SK-N-SH (cell line): ENCODE measurements at regions not wholly inside any gene's neighbourhood (a gene's known extent, or its start where the extent isn't known, plus 50 kb on each side); places are given as distances from the start of the nearest gene placed in this dataset.

Source experiments
- CTCF ChIA-PET: fragments of 300-600, 350-600 bp; formaldehyde crosslinking; extraction: SDS; loops from one replicate; lab custom pipeline; 2021; lab: Yijun Ruan, JAX
- POLR2A ChIA-PET: fragments of 350-600 bp; sonication (Branson Sonifier 250); formaldehyde crosslinking; extraction: SDS; loops from one replicate; lab custom pipeline; 2020; ENCODE audit warnings: antibody characterized with exemption, inconsistent platforms; lab: Yijun Ruan, JAX
- DNase-seq: peaks from one replicate; pipeline ENCODE4 v3.0.0; 2012
- H2AFZ ChIP-seq: fragments of 200-600 bp; sonication (generic); 2 replicates; pipeline ENCODE4 v1.8.1; 2016; ENCODE audit warnings: antibody characterized with exemption, mild to moderate bottlenecking, low read depth
- H3F3A ChIP-seq: fragments of 200-600 bp; sonication (generic); replicated peaks from 2 replicates; pipeline ENCODE3; 2016; ENCODE audit warnings: antibody characterized with exemption, mild to moderate bottlenecking; ENCODE audit not compliant: insufficient read depth
- H3K27ac ChIP-seq, 2 experiments: fragments of 200-500 bp in 1 of 2; fragments of 200-600 bp in 1 of 2; sonication (Bioruptor generic) in 1 of 2; sonication (generic), shearing (Covaris generic) in 1 of 2; 2 replicates each; pipeline versions ENCODE4 v1.5.1 to v1.6.1; 2014 to 2016; ENCODE audit warnings: low read depth in 2 of 2, inconsistent platforms in 1 of 2, low read length in 1 of 2, mild to moderate bottlenecking in 1 of 2, mixed read lengths in 1 of 2
- H3K27me3 ChIP-seq: fragments of 200-600 bp; sonication (generic), shearing (Covaris generic); 2 replicates; pipeline ENCODE4 v1.6.1; 2016; ENCODE audit warnings: mixed run types; ENCODE audit not compliant: insufficient read depth
- H3K36me3 ChIP-seq, 2 experiments: fragments of 200-500 bp in 1 of 2; fragments of 200-600 bp in 1 of 2; sonication (Bioruptor generic) in 1 of 2; sonication (generic) in 1 of 2; replicated peaks in 1 of 2; 2 replicates each; pipeline versions ENCODE3 to v1.5.1; 2014 to 2016; ENCODE audit warnings: low read length in 1 of 2, mild to moderate bottlenecking in 1 of 2; ENCODE audit not compliant: insufficient read depth in 2 of 2, control insufficient read depth in 1 of 2
- H3K4me1 ChIP-seq, 2 experiments: fragments of 200-500 bp in 1 of 2; fragments of 200-600 bp in 1 of 2; sonication (Bioruptor generic) in 1 of 2; sonication (generic), shearing (Covaris generic) in 1 of 2; 2 replicates each; pipeline versions ENCODE4 v1.5.1 to v1.6.1; 2014 to 2016; ENCODE audit warnings: low read depth in 1 of 2, low read length in 1 of 2, mixed run types in 1 of 2; ENCODE audit not compliant: insufficient read depth in 2 of 2, control insufficient read depth in 1 of 2
- H3K4me2 ChIP-seq: fragments of 200-600 bp; sonication (generic), shearing (Covaris generic); 2 replicates; pipeline ENCODE4 v1.6.1; 2017; ENCODE audit warnings: mixed run types
- H3K4me3 ChIP-seq, 2 experiments: fragments of 200-500 bp in 1 of 2; fragments of 200-600 bp in 1 of 2; sonication (Bioruptor generic) in 1 of 2; sonication (generic), shearing (Covaris generic) in 1 of 2; 2 replicates each; pipeline versions ENCODE4 v1.5.1 to v1.8.1; 2014 to 2016; ENCODE audit warnings: low read depth in 2 of 2, inconsistent platforms in 1 of 2, low read length in 1 of 2, mild to moderate bottlenecking in 1 of 2, mixed read lengths in 1 of 2, moderate library complexity in 1 of 2
- H3K79me2 ChIP-seq: fragments of 200-600 bp; sonication (generic); 2 replicates; pipeline ENCODE4 v1.8.1; 2017; ENCODE audit warnings: mild to moderate bottlenecking; ENCODE audit not compliant: insufficient read depth
- H3K9ac ChIP-seq: fragments of 200-600 bp; sonication (generic); 2 replicates; pipeline ENCODE4 v1.6.1; 2017; ENCODE audit warnings: mixed run types
- H3K9me2 ChIP-seq: fragments of 200-600 bp; sonication (generic); 2 replicates; pipeline ENCODE4 v1.6.1; 2017; ENCODE audit warnings: mixed run types
- H3K9me3 ChIP-seq: fragments of 200-600 bp; sonication (generic); 2 replicates; pipeline ENCODE4 v1.6.1; 2017; ENCODE audit warnings: mixed run types, mild to moderate bottlenecking, moderate library complexity
- H4K20me1 ChIP-seq: fragments of 200-600 bp; sonication (generic); 2 replicates; pipeline ENCODE4 v1.6.1; 2017; ENCODE audit warnings: mild to moderate bottlenecking, mixed run types; ENCODE audit not compliant: insufficient read depth
- EP300 ChIP-seq, 2 experiments: IDR thresholded peaks; 2 replicates each; pipeline versions ENCODE4 v1.4.0 to v1.6.1; 2012; ENCODE audit warnings: borderline replicate concordance in 1 of 2, low read depth in 1 of 2, low read length in 1 of 2
- EZH2phosphoT487 ChIP-seq: fragments of 200-600 bp; sonication (generic); IDR thresholded peaks from 2 replicates; pipeline ENCODE4 v1.6.1; 2017; ENCODE audit warnings: low read depth, mixed run types, mild to moderate bottlenecking, antibody characterized with exemption, moderate library complexity, borderline replicate concordance
- FOSL2 ChIP-seq: IDR thresholded peaks from 2 replicates; pipeline ENCODE4 v1.4.0; 2012; ENCODE audit warnings: low read depth, mild to moderate bottlenecking, moderate library complexity, borderline replicate concordance
- GATA2 ChIP-seq: sonication (generic); formaldehyde crosslinking; IDR thresholded peaks from 2 replicates; pipeline ENCODE4 v1.5.0; 2020; ENCODE audit warnings: mild to moderate bottlenecking, missing genetic modification reagents
- MEF2A ChIP-seq: IDR thresholded peaks from 2 replicates; pipeline ENCODE4 v1.4.0; 2012; ENCODE audit warnings: low read depth, borderline replicate concordance
- MXI1 ChIP-seq: IDR thresholded peaks from 2 replicates; pipeline ENCODE4 v1.6.1; 2012; ENCODE audit warnings: mild to moderate bottlenecking, low read depth, low read length, improper control_type of control experiment
- SIN3A ChIP-seq: IDR thresholded peaks from 2 replicates; pipeline ENCODE4 v1.6.1; 2012; ENCODE audit warnings: low read depth, mild to moderate bottlenecking, low read length, moderate library complexity, borderline replicate concordance
- TAF1 ChIP-seq: IDR thresholded peaks from 2 replicates; pipeline ENCODE4 v1.6.1; 2012; ENCODE audit warnings: low read depth, mild to moderate bottlenecking, low read length, moderate library complexity, borderline replicate concordance
- WGBS: methylation state at CpG from one replicate; pipeline ENCODE4 v1.1.6; 2017; ENCODE audit warnings: low lambda C conversion rate; 5-methylcytosine and 5-hydroxymethylcytosine counted together
- TF ChIP-seq, protein P1 (sequence below): fragments of 150-350 bp; IDR thresholded peaks from 2 replicates; pipeline ENCODE4 v1.6.1; 2017; ENCODE audit warnings: antibody characterized with exemption, low read length, low read depth, borderline replicate concordance
- TF ChIP-seq, protein P2 (sequence below): IDR thresholded peaks from 2 replicates; pipeline ENCODE4; 2012
- TF ChIP-seq, protein P3 (sequence below): fragments of 200-600 bp; sonication (generic); IDR thresholded peaks from 2 replicates; pipeline ENCODE4 v1.6.1; 2017; ENCODE audit warnings: antibody characterized with exemption, mild to moderate bottlenecking, moderate library complexity

DNA sequence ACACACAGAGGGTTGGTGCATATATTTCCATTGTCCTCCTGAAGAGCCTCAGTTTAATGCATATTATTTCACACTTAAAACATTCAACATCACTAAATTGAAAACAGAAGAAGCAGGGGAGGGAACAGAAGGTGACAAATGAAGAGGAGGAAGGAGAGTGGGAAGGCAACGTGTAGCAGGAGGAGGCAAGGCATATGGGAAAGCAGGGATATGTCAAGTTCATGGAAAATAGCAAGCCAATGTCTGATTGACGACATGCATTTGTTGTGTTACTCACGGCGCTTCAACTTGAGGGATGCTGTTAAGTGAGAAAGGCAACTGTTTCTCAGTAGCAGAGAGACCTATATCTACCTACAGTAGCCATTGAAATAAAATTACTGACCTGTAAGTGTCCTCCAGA, 154.5 kb downstream of the NSUN3 start:
- Histone ChIP-seq H3K27me3 (no peaks in the 10 kb centered on the region), H3K9me2 (no peaks in the 10 kb centered on the region; the same call in 1 of the 2 replicates), H4K20me1 (no peaks in the 10 kb centered on the region), H3F3A (no peaks in the 10 kb centered on the region), H3K4me1 (no peaks in the 10 kb centered on the region), H2AFZ (no peak overlapping the region), H3K9ac (no peak overlapping the region), H3K4me2 (no peak overlapping the region), H3K79me2 (no peaks in the 10 kb centered on the region), H3K27ac (no peak overlapping the region), H3K4me3 (no peak overlapping the region), H3K9me3 (no peaks in the 10 kb centered on the region), H3K36me3 (no peaks in the 10 kb centered on the region)
- no peak for DNase-seq
- ChIA-PET POLR2A (no interaction called here), CTCF (interaction anchor here (1.5 kb wide), 1 partner anchor 14 kb away, joined by 3 read pairs; no protein-coding TSS in a partner anchor)
- TF ChIP-seq, protein P1, sequence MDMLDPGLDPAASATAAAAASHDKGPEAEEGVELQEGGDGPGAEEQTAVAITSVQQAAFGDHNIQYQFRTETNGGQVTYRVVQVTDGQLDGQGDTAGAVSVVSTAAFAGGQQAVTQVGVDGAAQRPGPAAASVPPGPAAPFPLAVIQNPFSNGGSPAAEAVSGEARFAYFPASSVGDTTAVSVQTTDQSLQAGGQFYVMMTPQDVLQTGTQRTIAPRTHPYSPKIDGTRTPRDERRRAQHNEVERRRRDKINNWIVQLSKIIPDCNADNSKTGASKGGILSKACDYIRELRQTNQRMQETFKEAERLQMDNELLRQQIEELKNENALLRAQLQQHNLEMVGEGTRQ = no peak
- TF ChIP-seq EZH2phosphoT487 = no peak
- no peak for TF ChIP-seq SIN3A
- TF ChIP-seq TAF1 = no peak
- no peak for TF ChIP-seq MEF2A
- TF ChIP-seq MXI1 = no peak
- TF ChIP-seq, protein P2, sequence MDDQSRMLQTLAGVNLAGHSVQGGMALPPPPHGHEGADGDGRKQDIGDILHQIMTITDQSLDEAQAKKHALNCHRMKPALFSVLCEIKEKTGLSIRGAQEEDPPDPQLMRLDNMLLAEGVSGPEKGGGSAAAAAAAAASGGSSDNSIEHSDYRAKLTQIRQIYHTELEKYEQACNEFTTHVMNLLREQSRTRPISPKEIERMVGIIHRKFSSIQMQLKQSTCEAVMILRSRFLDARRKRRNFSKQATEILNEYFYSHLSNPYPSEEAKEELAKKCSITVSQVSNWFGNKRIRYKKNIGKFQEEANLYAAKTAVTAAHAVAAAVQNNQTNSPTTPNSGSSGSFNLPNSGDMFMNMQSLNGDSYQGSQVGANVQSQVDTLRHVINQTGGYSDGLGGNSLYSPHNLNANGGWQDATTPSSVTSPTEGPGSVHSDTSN = no peak
- TF ChIP-seq, protein P3, sequence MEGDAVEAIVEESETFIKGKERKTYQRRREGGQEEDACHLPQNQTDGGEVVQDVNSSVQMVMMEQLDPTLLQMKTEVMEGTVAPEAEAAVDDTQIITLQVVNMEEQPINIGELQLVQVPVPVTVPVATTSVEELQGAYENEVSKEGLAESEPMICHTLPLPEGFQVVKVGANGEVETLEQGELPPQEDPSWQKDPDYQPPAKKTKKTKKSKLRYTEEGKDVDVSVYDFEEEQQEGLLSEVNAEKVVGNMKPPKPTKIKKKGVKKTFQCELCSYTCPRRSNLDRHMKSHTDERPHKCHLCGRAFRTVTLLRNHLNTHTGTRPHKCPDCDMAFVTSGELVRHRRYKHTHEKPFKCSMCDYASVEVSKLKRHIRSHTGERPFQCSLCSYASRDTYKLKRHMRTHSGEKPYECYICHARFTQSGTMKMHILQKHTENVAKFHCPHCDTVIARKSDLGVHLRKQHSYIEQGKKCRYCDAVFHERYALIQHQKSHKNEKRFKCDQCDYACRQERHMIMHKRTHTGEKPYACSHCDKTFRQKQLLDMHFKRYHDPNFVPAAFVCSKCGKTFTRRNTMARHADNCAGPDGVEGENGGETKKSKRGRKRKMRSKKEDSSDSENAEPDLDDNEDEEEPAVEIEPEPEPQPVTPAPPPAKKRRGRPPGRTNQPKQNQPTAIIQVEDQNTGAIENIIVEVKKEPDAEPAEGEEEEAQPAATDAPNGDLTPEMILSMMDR = no peak
- TF ChIP-seq FOSL2 = no peak
- WGBS = 71% methylated on average over 4 of the region's 4 CpGs

DNA sequence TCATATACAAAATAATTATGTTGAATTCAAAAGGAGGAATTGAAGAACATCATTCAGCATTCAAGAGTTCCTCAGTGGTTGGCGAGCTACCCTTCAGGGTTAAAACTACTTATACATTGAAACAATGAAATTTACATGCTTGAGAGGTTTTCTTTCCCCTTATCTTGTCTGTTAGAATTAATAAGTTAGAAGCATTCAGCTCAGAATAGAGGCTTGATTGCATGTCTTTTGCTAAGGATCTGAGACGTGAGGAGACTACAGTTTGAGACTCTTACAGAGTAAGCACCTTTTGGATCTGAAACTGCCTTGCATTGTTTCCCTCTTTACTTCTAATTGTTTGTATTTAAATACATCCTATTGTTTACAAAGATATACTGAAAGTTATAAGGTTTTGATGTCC, 157.6 kb downstream of the NSUN3 start:
- H3F3A ChIP-seq = peaks cover 2% of the 10 kb centered on the region
- H3K27ac ChIP-seq = no peak overlapping the region
- no peaks in the 10 kb centered on the region for H4K20me1 ChIP-seq
- no peak overlapping the region for H3K9ac ChIP-seq
- ChIA-PET CTCF (no interaction called here), POLR2A (no interaction called here)
- no peaks in the 10 kb centered on the region; the same call in 1 of the 2 replicates for H3K9me2 ChIP-seq
- no peaks in the 10 kb centered on the region for H3K27me3 ChIP-seq
- peaks cover 6% of the 10 kb centered on the region in 2 experiments; a peak in 3 of 4 replicates for H3K4me1 ChIP-seq
- no peak overlapping the region for H2AFZ ChIP-seq
- H3K4me3 ChIP-seq = no peak overlapping the region
- 81% methylated on average over 2 of the region's 2 CpGs for WGBS
- no peak overlapping the region for H3K4me2 ChIP-seq
- DNase-seq = no peak
- no peak for TF ChIP-seq MXI1
- no peak for TF ChIP-seq EP300 (IDR thresholded peaks at IDR 0.05; ENCODE audit: borderline replicate concordance in 1 of 2, low read depth in 1 of 2, low read length in 1 of 2)
- TF ChIP-seq SIN3A = no peak
- no peak for TF ChIP-seq GATA2 (CRISPR knock-in tag)
- H3K79me2 ChIP-seq = no peaks in the 10 kb centered on the region
- no peaks in the 10 kb centered on the region for H3K36me3 ChIP-seq
- no peaks in the 10 kb centered on the region for H3K9me3 ChIP-seq
